H1 (cell line): ENCODE measurements at regions not wholly inside any gene's neighbourhood (a gene's known extent, or its start where the extent isn't known, plus 50 kb on each side); places are given as distances from the start of the nearest gene placed in this dataset.

Experiments
- CTCF ChIA-PET: fragments of 300-600 bp; sonication (Branson Sonifier 250); formaldehyde crosslinking; loops from one replicate; lab custom pipeline; 2021; ENCODE audit not compliant: partially characterized antibody; lab: Charles Lee
- POLR2A ChIA-PET: fragments of 300-600 bp; sonication (Branson Sonifier 250); formaldehyde crosslinking; loops from one replicate; lab custom pipeline; 2021; ENCODE audit warnings: inconsistent platforms; ENCODE audit not compliant: partially characterized antibody; lab: Charles Lee
- DNase-seq, 2 experiments: peaks; one replicate each; pipeline versions ENCODE4 v3.0.0 to v3.0.0-alpha.2; 2010 to 2022; ENCODE audit warnings: low spot score in 2 of 2, low read depth in 1 of 2, mixed read lengths in 1 of 2
- FAIRE-seq: peaks from 2 replicates; lab custom pipeline; 2011; peaks lifted over from hg19 to GRCh38; lab: Jason Lieb, UNC
- H2AFZ ChIP-seq: 2 replicates; pipeline ENCODE4 v1.8.1; 2012; ENCODE audit warnings: low read length, inconsistent platforms
- H2AK5ac ChIP-seq: 2 replicates; pipeline ENCODE4 v1.6.1; 2013; ENCODE audit warnings: low read depth, low read length
- H2BK120ac ChIP-seq: replicated peaks from 2 replicates; pipeline ENCODE3; 2013; ENCODE audit warnings: low read depth, low read length, inconsistent platforms
- H2BK12ac ChIP-seq: 2 replicates; pipeline ENCODE4 v1.6.1; 2013; ENCODE audit warnings: low read depth, low read length
- H2BK15ac ChIP-seq: 2 replicates; pipeline ENCODE4 v1.6.1; 2013; ENCODE audit warnings: low read length
- H2BK20ac ChIP-seq: 2 replicates; pipeline ENCODE4 v1.6.1; 2013; ENCODE audit warnings: low read length
- H2BK5ac ChIP-seq: 2 replicates; pipeline ENCODE4 v1.6.1; 2013; ENCODE audit warnings: low read depth, low read length
- H3K14ac ChIP-seq: 2 replicates; pipeline ENCODE4 v1.6.1; 2013; ENCODE audit warnings: inconsistent platforms; ENCODE audit not compliant: insufficient read length
- H3K18ac ChIP-seq: 2 replicates; pipeline ENCODE4 v1.6.1; 2013; ENCODE audit warnings: low read length; ENCODE audit errors: extremely low read depth
- H3K23ac ChIP-seq: 2 replicates; pipeline ENCODE4 v1.6.1; 2013; ENCODE audit warnings: inconsistent platforms; ENCODE audit not compliant: insufficient read length
- H3K23me2 ChIP-seq: 2 replicates; pipeline ENCODE4 v1.6.1; 2013; ENCODE audit warnings: low read depth, low read length
- H3K27ac ChIP-seq: 2 replicates; pipeline ENCODE4 v1.6.1; 2011; ENCODE audit warnings: low read depth, low read length, inconsistent platforms
- H3K27me3 ChIP-seq, 4 experiments: replicated peaks in 1 of 4; 1 replicate in 1 of 4; 2 replicates in 3 of 4; pipeline versions ENCODE4 v1.6.1 to v1.8.1; 2011 to 2013; ENCODE audit warnings: low read length in 3 of 4, mild to moderate bottlenecking in 3 of 4, inconsistent platforms in 2 of 4, mixed read lengths in 2 of 4, moderate library complexity in 1 of 4; ENCODE audit not compliant: control insufficient read depth in 3 of 4, insufficient read depth in 3 of 4; ENCODE audit errors: extremely low read depth in 1 of 4
- H3K36me3 ChIP-seq, 4 experiments: 2 replicates each; pipeline versions ENCODE4 v1.6.1 to v1.8.1; 2011 to 2013; ENCODE audit warnings: mild to moderate bottlenecking in 4 of 4, low read length in 3 of 4, moderate library complexity in 2 of 4, control low read depth in 1 of 4, inconsistent platforms in 1 of 4; ENCODE audit not compliant: insufficient read depth in 4 of 4, control insufficient read depth in 2 of 4
- H3K4ac ChIP-seq: replicated peaks from 2 replicates; pipeline ENCODE3; 2013; ENCODE audit warnings: low read length, low read depth, mixed read lengths, inconsistent platforms; ENCODE audit not compliant: insufficient read length
- H3K4me1 ChIP-seq, 4 experiments: replicated peaks in 1 of 4; 1 replicate in 1 of 4; 2 replicates in 3 of 4; pipeline versions ENCODE4 v1.6.1 to v1.8.1; 2011 to 2013; ENCODE audit warnings: low read length in 3 of 4, inconsistent platforms in 2 of 4, mixed read lengths in 1 of 4; ENCODE audit not compliant: insufficient read depth in 4 of 4, control insufficient read depth in 3 of 4
- H3K4me2 ChIP-seq, 2 experiments: 2 replicates each; pipeline versions ENCODE4 v1.6.1 to v1.8.1; 2011 to 2013; ENCODE audit warnings: low read depth in 2 of 2, low read length in 2 of 2, control low read depth in 1 of 2, inconsistent platforms in 1 of 2, mild to moderate bottlenecking in 1 of 2; ENCODE audit not compliant: insufficient read depth in 1 of 2
- H3K4me3 ChIP-seq, 4 experiments: fragments of 200-600, 300-600 bp in 1 of 4; sonication (generic), shearing (Covaris generic), sonication (Bioruptor Twin) in 1 of 4; 2 replicates each; pipeline versions ENCODE4 v1.5.1 to v1.8.1; 2011 to 2016; ENCODE audit warnings: low read length in 4 of 4, low read depth in 3 of 4, control low read depth in 2 of 4, inconsistent platforms in 2 of 4, mild to moderate bottlenecking in 2 of 4, mixed read lengths in 1 of 4, moderate library complexity in 1 of 4; ENCODE audit not compliant: insufficient read depth in 2 of 4; ENCODE audit errors: extremely low read depth in 1 of 4
- H3K56ac ChIP-seq: replicated peaks from 2 replicates; pipeline ENCODE3; 2013; ENCODE audit warnings: low read depth, mild to moderate bottlenecking, mixed read lengths, low read length, inconsistent platforms; ENCODE audit not compliant: insufficient read length
- H3K79me1 ChIP-seq: 2 replicates; pipeline ENCODE4 v1.6.1; 2013; ENCODE audit warnings: low read depth, low read length, control low read depth
- H3K79me2 ChIP-seq, 2 experiments: 2 replicates each; pipeline versions ENCODE4 v1.6.1 to v1.8.1; 2012 to 2013; ENCODE audit warnings: low read length in 2 of 2, mild to moderate bottlenecking in 2 of 2, inconsistent platforms in 1 of 2; ENCODE audit not compliant: insufficient read depth in 2 of 2, control insufficient read depth in 1 of 2
- H3K9ac ChIP-seq, 4 experiments: replicated peaks in 1 of 4; 1 replicate in 1 of 4; 2 replicates in 3 of 4; pipeline versions ENCODE4 v1.6.1 to v1.8.1; 2011 to 2013; ENCODE audit warnings: low read depth in 3 of 4, low read length in 3 of 4, control low read depth in 2 of 4, mild to moderate bottlenecking in 2 of 4, moderate library complexity in 2 of 4, inconsistent platforms in 1 of 4; ENCODE audit errors: extremely low read depth in 1 of 4
- H3K9me3 ChIP-seq, 2 experiments: 2 replicates each; pipeline versions ENCODE4 v1.6.1 to v1.8.1; 2012 to 2013; ENCODE audit warnings: mild to moderate bottlenecking in 2 of 2, moderate library complexity in 2 of 2, control low read depth in 1 of 2, inconsistent platforms in 1 of 2, low read depth in 1 of 2, low read length in 1 of 2, mixed read lengths in 1 of 2; ENCODE audit not compliant: insufficient read depth in 2 of 2
- H4K20me1 ChIP-seq, 2 experiments: replicated peaks in 1 of 2; 2 replicates each; pipeline versions ENCODE3 to v1.8.1; 2011 to 2013; ENCODE audit warnings: inconsistent platforms in 2 of 2, low read length in 2 of 2, mild to moderate bottlenecking in 1 of 2; ENCODE audit not compliant: insufficient read depth in 2 of 2, control insufficient read depth in 1 of 2
- H4K5ac ChIP-seq: 2 replicates; pipeline ENCODE4 v1.6.1; 2013; ENCODE audit warnings: low read length, low read depth, mixed read lengths, inconsistent platforms; ENCODE audit not compliant: insufficient read length
- H4K8ac ChIP-seq: 2 replicates; pipeline ENCODE4 v1.8.0; 2013; ENCODE audit warnings: mild to moderate bottlenecking, moderate library complexity, low read length, inconsistent platforms; ENCODE audit not compliant: insufficient read depth; ENCODE audit errors: extremely low read depth
- H4K91ac ChIP-seq: replicated peaks from 2 replicates; pipeline ENCODE3; 2013; ENCODE audit warnings: low read length, mixed read lengths, inconsistent platforms; ENCODE audit not compliant: insufficient read length
- BACH1 ChIP-seq: IDR thresholded peaks from 2 replicates; pipeline ENCODE4 v1.6.1; 2012; ENCODE audit warnings: low read length, improper control_type of control experiment
- CHD1 ChIP-seq: IDR thresholded peaks from 2 replicates; pipeline ENCODE4 v1.6.1; 2012; ENCODE audit warnings: low read depth, low read length, improper control_type of control experiment
- CHD2 ChIP-seq: IDR thresholded peaks from 2 replicates; pipeline ENCODE4 v1.6.1; 2012; ENCODE audit warnings: low read length, improper control_type of control experiment
- CTCF ChIP-seq, 3 experiments: IDR thresholded peaks; 1 replicate in 2 of 3; 2 replicates in 1 of 3; pipeline versions ENCODE4 v1.5.1 to v1.6.1; 2011; ENCODE audit warnings: low read length in 3 of 3, mild to moderate bottlenecking in 3 of 3, inconsistent platforms in 2 of 3, low read depth in 1 of 3, moderate library complexity in 1 of 3; ENCODE audit not compliant: insufficient read depth in 1 of 3; ENCODE audit errors: control extremely low read depth in 1 of 3
- EZH2 ChIP-seq: fragments of 200-600 bp; sonication (generic); IDR thresholded peaks from 2 replicates; pipeline ENCODE4 v1.7.1; 2012; ENCODE audit warnings: low read depth, mild to moderate bottlenecking, moderate library complexity, low read length, inconsistent platforms; ENCODE audit not compliant: severe bottlenecking
- FOSL1 ChIP-seq: IDR thresholded peaks from 2 replicates; pipeline ENCODE4 v1.6.1; 2011; ENCODE audit warnings: mild to moderate bottlenecking, low read depth, low read length, moderate library complexity; ENCODE audit not compliant: insufficient read depth
- HDAC6 ChIP-seq: IDR thresholded peaks from one replicate; pipeline ENCODE4 v1.7.1; 2012; ENCODE audit warnings: low read depth, mild to moderate bottlenecking, inconsistent platforms, low read length, moderate library complexity
- POLR2A ChIP-seq, 2 experiments: IDR thresholded peaks; 1 replicate in 1 of 2; 2 replicates in 1 of 2; pipeline ENCODE4 v1.6.1; 2011; ENCODE audit warnings: low read depth in 2 of 2, low read length in 2 of 2, mild to moderate bottlenecking in 2 of 2; ENCODE audit errors: control extremely low read depth in 1 of 2
- SAP30 ChIP-seq: fragments of 300-600 bp; sonication (generic); IDR thresholded peaks from 2 replicates; pipeline ENCODE4 v1.7.1; 2012; ENCODE audit warnings: low read length, moderate library complexity, mild to moderate bottlenecking, inconsistent platforms; ENCODE audit not compliant: insufficient read depth, insufficient replicate concordance
- SIN3A ChIP-seq, 2 experiments: IDR thresholded peaks in 1 of 2; conservative IDR thresholded peaks in 1 of 2; 2 replicates each; pipeline ENCODE4 v1.6.1; 2011 to 2012; ENCODE audit warnings: low read length in 2 of 2, improper control_type of control experiment in 1 of 2, low read depth in 1 of 2, mild to moderate bottlenecking in 1 of 2
- SP4 ChIP-seq: IDR thresholded peaks from 2 replicates; pipeline ENCODE4 v1.6.1; 2012; ENCODE audit warnings: low read length, inconsistent platforms
- TEAD4 ChIP-seq: IDR thresholded peaks from 2 replicates; pipeline ENCODE4 v1.6.1; 2012; ENCODE audit warnings: low read depth, low read length, inconsistent platforms, mixed read lengths
- ZNF274 ChIP-seq: IDR thresholded peaks from 2 replicates; pipeline ENCODE4 v1.7.0; 2012; ENCODE audit warnings: low read length, borderline replicate concordance; ENCODE audit errors: extremely low read depth
- WGBS, 2 experiments: shearing (Covaris generic) in 1 of 2; methylation state at CpG; one replicate each; pipeline versions ENCODE4 v1.1.6 to v1.1.7; 2013 to 2015; ENCODE audit warnings: low lambda C conversion rate in 2 of 2, mixed read lengths in 2 of 2, inconsistent platforms in 1 of 2, low coverage in 1 of 2, missing lambda C conversion rate in 1 of 2; ENCODE audit not compliant: insufficient replicate concordance in 2 of 2, insufficient coverage in 1 of 2, insufficient read length in 1 of 2; ENCODE audit errors: extremely low coverage in 1 of 2, missing lambda C conversion rate in 1 of 2; 5-methylcytosine and 5-hydroxymethylcytosine counted together

- DNase-seq (no peak), FAIRE-seq (no peak)
- Histone ChIP-seq H3K27ac (no peak overlapping the region), H3K4me1 (peaks cover 0 to 4% (median 0%) of the 10 kb centered on the region in 4 experiments; a peak in 1 of 7 replicates), H2BK20ac (no peak overlapping the region), H3K9ac (no peak overlapping the region), H3K14ac (no peak overlapping the region), H3K9me3 (0 out of 4 replicates have a peak, but pooled peaks cover 0 to 1% of the 10 kb centered on the region in 2 experiments), H3K23ac (no peak overlapping the region), H2BK120ac (no peak overlapping the region), H3K36me3 (no peaks in the 10 kb centered on the region), H2AK5ac (no peak overlapping the region), H4K8ac (no peak overlapping the region), H3K79me2 (no peaks in the 10 kb centered on the region), H3K27me3 (no peaks in the 10 kb centered on the region), H3K79me1 (no peaks in the 10 kb centered on the region), H3K4ac (no peak overlapping the region), H4K5ac (no peak overlapping the region), H2AFZ (no peak overlapping the region), H2BK5ac (no peak overlapping the region), H2BK15ac (no peak overlapping the region), H3K56ac (no peak overlapping the region), H4K20me1 (no peaks in the 10 kb centered on the region), H3K4me3 (no peak overlapping the region), H3K4me2 (no peak overlapping the region), H2BK12ac (no peak overlapping the region), H3K18ac (no peak overlapping the region), H3K23me2 (no peaks in the 10 kb centered on the region), H4K91ac (no peak overlapping the region)
- ChIA-PET CTCF (no interaction called here), POLR2A (no interaction called here)
- WGBS, 2 experiments: 90% methylated on average over 7 of the region's 8 CpGs; no CpG with 5 or more reads in 1 of the 2 experiments
- TF ChIP-seq CTCF (IDR thresholded peaks at IDR 0.05; ENCODE audit: control extremely low read depth in 1 of 3, insufficient read depth in 1 of 3, low read depth in 1 of 3, low read length in 3 of 3) (no peak), POLR2A (IDR thresholded peaks at IDR 0.05; ENCODE audit: control extremely low read depth in 1 of 2, low read depth in 2 of 2, low read length in 2 of 2) (no peak), CHD2 (no peak), ZNF274 (no peak), EZH2 (no peak), SP4 (no peak), BACH1 (no peak), FOSL1 (no peak), CHD1 (no peak), HDAC6 (no peak), SAP30 (no peak), SIN3A (conservative IDR thresholded peaks at IDR 0.05 in 1 of 2, IDR thresholded peaks at IDR 0.05 in 1 of 2; ENCODE audit: low read depth in 1 of 2, low read length in 2 of 2) (no peak), TEAD4 (no peak)
These were observed 174.3 kb upstream of the PIK3R1 start for GRCh38 chr5:68041293-68041692.
